MCF 10A (cell line): ENCODE measurements at regions not wholly inside any gene's neighbourhood (a gene's known extent, or its start where the extent isn't known, plus 50 kb on each side); places are given as distances from the start of the nearest gene placed in this dataset.
"Not testable (repeated sequence)": the region's sequence is repeated elsewhere in the genome, so short reads cannot be mapped to it uniquely, and the experiment has no call there.

Experiments used
- BruUV-seq: library from RNA; stranded (reverse); fragments of 400-500 nt; replicated peaks from 2 replicates; lab custom pipeline; 2021; lab: Mats Ljungman, UMichigan
- CTCF ChIA-PET: fragments of 300-600 bp; sonication (Branson Sonifier 250); formaldehyde crosslinking; extraction: SDS; loops from one replicate; lab custom pipeline; 2021; ENCODE audit warnings: antibody characterized with exemption, inconsistent platforms; lab: Yijun Ruan, JAX
- POLR2A ChIA-PET: fragments of 300-600, 350-650 bp; sonication (Branson Sonifier 250); formaldehyde crosslinking; extraction: SDS; loops from one replicate; lab custom pipeline; 2020; ENCODE audit warnings: antibody characterized with exemption, inconsistent platforms; lab: Yijun Ruan, JAX
- DNase-seq: peaks from one replicate; pipeline ENCODE4 v3.0.0-alpha.2; 2018; ENCODE audit not compliant: unreplicated experiment
- H3K27ac Mint-ChIP-seq: one replicate; pipeline ENCODE4 v1.8.0; 2022; ENCODE audit warnings: mild to moderate bottlenecking, low read depth, mixed read lengths; ENCODE audit not compliant: unreplicated experiment
- H3K27me3 Mint-ChIP-seq: one replicate; pipeline ENCODE4 v1.8.0; 2022; ENCODE audit warnings: mixed read lengths; ENCODE audit not compliant: insufficient read depth, unreplicated experiment
- H3K36me3 Mint-ChIP-seq: one replicate; pipeline ENCODE4 v1.8.0; 2022; ENCODE audit warnings: mild to moderate bottlenecking, moderate library complexity, mixed read lengths; ENCODE audit not compliant: insufficient read depth, unreplicated experiment
- H3K4me1 Mint-ChIP-seq: one replicate; pipeline ENCODE4 v1.8.0; 2022; ENCODE audit warnings: mixed read lengths; ENCODE audit not compliant: insufficient read depth, unreplicated experiment
- H3K4me3 Mint-ChIP-seq: one replicate; pipeline ENCODE4 v1.8.0; 2022; ENCODE audit warnings: mild to moderate bottlenecking, moderate library complexity, mixed read lengths; ENCODE audit not compliant: unreplicated experiment
- H3K9me3 Mint-ChIP-seq: one replicate; pipeline ENCODE4 v1.8.0; 2022; ENCODE audit warnings: mixed read lengths; ENCODE audit not compliant: unreplicated experiment
- CTCF ChIP-seq: fragments of 200-600 bp; IDR thresholded peaks from one replicate; pipeline ENCODE4 v1.8.0; 2022; ENCODE audit warnings: antibody characterized with exemption, mild to moderate bottlenecking; ENCODE audit not compliant: unreplicated experiment
- intact Hi-C: fragments of 100-400 bp; cut with micrococcal nuclease; formaldehyde crosslinking; loops from 2 replicates; pipeline ENCODE4 v1.14.1; 2022

- ChIA-PET POLR2A (no interaction called here), CTCF (no interaction called here)
- TF ChIP-seq CTCF = no peak
- intact Hi-C loops = no loop called here
- no peaks in the 10 kb centered on the region for H3K36me3 Mint-ChIP-seq
- H3K27ac Mint-ChIP-seq = no peak overlapping the region
- H3K27me3 Mint-ChIP-seq = no peaks in the 10 kb centered on the region
- no peaks in the 10 kb centered on the region for H3K9me3 Mint-ChIP-seq
- no peak for DNase-seq
- H3K4me1 Mint-ChIP-seq = no peaks in the 10 kb centered on the region
- H3K4me3 Mint-ChIP-seq = no peak overlapping the region
- BruUV-seq = no TSS peak
Measured at GRCh38 chr5:101253096-101253495, 350.0 kb upstream of the ST8SIA4 start.

DNA sequence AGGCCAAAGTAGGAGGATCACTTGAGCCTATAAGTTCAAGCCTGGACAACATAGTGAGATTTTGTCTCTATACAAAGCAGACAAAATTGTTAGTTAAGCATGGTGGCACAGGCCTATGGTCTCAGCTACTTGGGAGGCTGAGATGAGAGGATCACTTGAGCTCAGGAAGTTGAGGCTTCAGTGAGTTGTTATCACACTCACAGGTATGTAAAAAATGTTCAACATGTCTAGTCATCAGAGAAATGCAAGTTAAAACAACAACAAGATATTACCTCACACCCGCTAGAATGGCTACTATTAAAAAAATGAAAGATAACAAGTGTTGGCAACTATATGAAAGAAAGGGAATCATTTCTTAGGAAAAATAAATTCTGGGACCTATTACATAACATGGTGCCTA lies 341.5 kb upstream of the ST8SIA4 start:
- Mint-ChIP-seq H3K4me1 (no peaks in the 10 kb centered on the region), H3K9me3 (no peaks in the 10 kb centered on the region), H3K4me3 (no peak overlapping the region), H3K27me3 (no peaks in the 10 kb centered on the region), H3K27ac (no peak overlapping the region), H3K36me3 (no peaks in the 10 kb centered on the region)
- no peak for TF ChIP-seq CTCF
- no peak for DNase-seq
- POLR2A ChIA-PET = no interaction called here
- CTCF ChIA-PET = no interaction called here
- BruUV-seq = no TSS peak
- intact Hi-C loops = no loop called here

DNA sequence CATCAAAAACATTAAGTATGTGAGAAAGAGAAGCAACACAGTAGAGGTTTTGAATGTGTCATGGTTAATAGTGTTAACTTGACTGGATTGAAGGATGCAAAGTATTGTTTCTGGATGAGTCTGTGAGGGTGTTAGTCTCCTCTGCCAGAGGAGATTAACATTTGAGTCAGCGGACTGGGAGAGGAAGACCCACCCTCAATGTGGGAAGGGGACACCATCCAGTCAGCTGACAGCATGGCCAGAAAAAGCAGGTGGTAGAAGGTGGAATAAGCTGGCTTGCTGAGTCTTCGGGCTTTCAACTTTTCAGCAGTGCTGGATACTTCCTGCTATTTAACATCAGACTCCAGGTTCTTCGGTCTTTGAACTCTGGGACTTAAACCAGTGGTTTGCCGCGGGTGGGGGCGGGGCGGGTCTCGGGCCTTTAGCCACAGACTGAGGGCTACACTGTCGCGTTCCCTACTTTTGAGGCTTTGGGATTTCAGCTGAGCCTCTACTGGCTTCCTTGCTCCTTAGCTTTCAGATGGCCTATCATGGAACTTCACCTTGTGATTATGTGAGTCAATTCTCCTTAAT lies 309.9 kb upstream of the ST8SIA4 start:
- Mint-ChIP-seq H3K27ac (no peak overlapping the region), H3K4me3 (no peak overlapping the region), H3K27me3 (peaks cover 15% of the 10 kb centered on the region), H3K4me1 (no peaks in the 10 kb centered on the region), H3K36me3 (no peaks in the 10 kb centered on the region), H3K9me3 (no peaks in the 10 kb centered on the region)
- ChIA-PET POLR2A (interaction anchor here (0.5 kb wide), 1 partner anchor 25 kb away, joined by 3 read pairs; no protein-coding TSS in a partner anchor), CTCF (interaction anchor here (0.6 kb wide), 2 partner anchors 247 to 355 kb away, joined by 3 read pairs; no protein-coding TSS in a partner anchor)
- intact Hi-C loops = loop anchor here (2.0 kb wide), 1 partner anchor 22 kb away; no protein-coding TSS in a partner anchor
- no TSS peak for BruUV-seq
- no peak for TF ChIP-seq CTCF
- no peak for DNase-seq

DNA sequence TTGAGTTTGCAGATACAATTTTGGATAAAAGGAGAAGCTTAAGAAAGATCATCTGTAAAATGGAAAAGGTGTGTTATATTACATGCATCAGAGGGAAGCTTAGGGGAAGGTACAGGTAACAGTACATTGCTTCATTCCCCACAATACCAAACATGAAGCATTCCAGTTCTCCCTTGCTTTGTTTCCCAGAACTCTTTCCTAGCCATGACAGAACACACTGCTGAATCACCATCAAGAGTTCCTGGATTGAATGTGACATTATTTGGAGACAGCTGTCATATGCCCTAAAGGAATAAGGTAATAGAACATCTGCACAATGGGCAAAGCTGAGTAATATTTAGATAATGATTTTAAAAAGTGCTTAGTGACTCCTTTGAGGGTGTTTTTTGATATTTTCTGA lies 303.5 kb upstream of the ST8SIA4 start:
- intact Hi-C loops = no loop called here
- BruUV-seq = no TSS peak
- TF ChIP-seq CTCF = no peak
- H3K9me3 Mint-ChIP-seq = no peaks in the 10 kb centered on the region
- H3K36me3 Mint-ChIP-seq = no peaks in the 10 kb centered on the region
- no peak overlapping the region for H3K4me3 Mint-ChIP-seq
- H3K4me1 Mint-ChIP-seq = no peaks in the 10 kb centered on the region
- CTCF ChIA-PET = no interaction called here
- no peak overlapping the region for H3K27ac Mint-ChIP-seq
- POLR2A ChIA-PET = no interaction called here
- peaks cover 12% of the 10 kb centered on the region for H3K27me3 Mint-ChIP-seq
- peak; percentile 2 for DNase-seq

DNA sequence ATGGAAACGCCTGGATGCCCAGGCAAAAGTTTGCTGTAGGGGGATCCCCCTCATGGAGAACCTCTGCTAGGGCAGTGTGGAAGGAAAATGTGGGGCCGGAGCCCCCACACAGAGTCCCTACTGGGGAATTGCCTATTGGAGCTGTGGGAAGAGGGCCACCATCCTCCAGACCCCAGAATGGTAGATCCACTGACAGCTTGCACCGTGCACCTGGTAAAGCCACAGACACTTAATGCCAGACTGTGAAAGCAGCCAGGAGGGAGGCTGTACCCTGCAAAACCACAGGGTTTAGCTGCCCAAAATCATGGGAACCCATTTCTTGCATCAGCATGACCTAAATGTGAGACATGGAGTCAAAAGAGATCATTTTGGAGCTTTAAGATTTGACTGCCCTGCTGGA lies 302.0 kb upstream of the ST8SIA4 start:
- DNase-seq, H3K9me3 Mint-ChIP-seq, intact Hi-C loops, BruUV-seq, H3K4me1 Mint-ChIP-seq, H3K36me3 Mint-ChIP-seq, H3K27ac Mint-ChIP-seq, CTCF ChIA-PET, POLR2A ChIA-PET, H3K4me3 Mint-ChIP-seq: not testable (repeated sequence)
- peaks cover 12% of the 10 kb centered on the region for H3K27me3 Mint-ChIP-seq

GRCh38 chr5:101180365-101180764 lies 277.3 kb upstream of the ST8SIA4 start:
- DNase-seq, H3K4me3 Mint-ChIP-seq, H3K4me1 Mint-ChIP-seq, H3K27me3 Mint-ChIP-seq, BruUV-seq, H3K36me3 Mint-ChIP-seq, POLR2A ChIA-PET, CTCF ChIA-PET, H3K9me3 Mint-ChIP-seq, H3K27ac Mint-ChIP-seq, intact Hi-C loops: not testable (repeated sequence)
